SU-DHL-6 (cell line): ENCODE measurements at regions not wholly inside any gene's neighbourhood (a gene's known extent, or its start where the extent isn't known, plus 50 kb on each side); places are given as distances from the start of the nearest gene placed in this dataset.

Experiments
- H2AFZ ChIP-seq: fragments of 200-600 bp; sonication (generic); 2 replicates; pipeline ENCODE4 v1.6.1; 2014; ENCODE audit warnings: low read depth, mild to moderate bottlenecking, moderate library complexity, mixed read lengths, antibody characterized with exemption, low read length; ENCODE audit not compliant: severe bottlenecking
- H3F3A ChIP-seq: fragments of 200-600 bp; shearing (Covaris generic); 2 replicates; pipeline ENCODE4 v1.6.0; 2016; ENCODE audit warnings: antibody characterized with exemption, mild to moderate bottlenecking; ENCODE audit not compliant: insufficient read depth
- H3K27ac ChIP-seq: fragments of 200-600 bp; sonication (generic); 2 replicates; pipeline ENCODE4 v1.5.1; 2016; ENCODE audit warnings: low read depth, mild to moderate bottlenecking, low read length, moderate library complexity, mixed read lengths
- H3K27me3 ChIP-seq: fragments of 200-600 bp; sonication (generic), shearing (Covaris generic); 2 replicates; pipeline ENCODE4 v1.6.0; 2014; ENCODE audit warnings: mild to moderate bottlenecking, low read length
- H3K36me3 ChIP-seq: fragments of 200-600 bp; sonication (generic); 2 replicates; pipeline ENCODE4 v1.6.1; 2014; ENCODE audit warnings: mild to moderate bottlenecking, low read length, mixed read lengths
- H3K4me2 ChIP-seq: fragments of 300-600, 200-600 bp; shearing (Covaris generic), sonication (generic); 2 replicates; pipeline ENCODE4 v1.6.0; 2014; ENCODE audit warnings: low read length, low read depth, mild to moderate bottlenecking; ENCODE audit not compliant: poor library complexity, severe bottlenecking
- H3K4me3 ChIP-seq: fragments of 200-600 bp; sonication (generic); 2 replicates; pipeline ENCODE4 v1.5.1; 2014; ENCODE audit warnings: antibody characterized with exemption, low read length, mild to moderate bottlenecking, mixed read lengths; ENCODE audit not compliant: insufficient read depth, poor library complexity, severe bottlenecking
- H3K79me2 ChIP-seq: fragments of 200-600 bp; sonication (generic); 2 replicates; pipeline ENCODE4 v1.6.1; 2014; ENCODE audit warnings: mild to moderate bottlenecking, low read length, moderate library complexity; ENCODE audit not compliant: insufficient read depth
- H3K9ac ChIP-seq: fragments of 200-600 bp; sonication (generic); 2 replicates; pipeline ENCODE4 v1.7.0; 2014; ENCODE audit warnings: mild to moderate bottlenecking, low read length
- H3K9me2 ChIP-seq: fragments of 200-600 bp; sonication (generic); replicated peaks from 2 replicates; pipeline ENCODE4 v1.6.1; 2014; ENCODE audit warnings: low read length; ENCODE audit not compliant: insufficient read depth
- H3K9me3 ChIP-seq: fragments of 200-600 bp; sonication (generic); 2 replicates; pipeline ENCODE4 v1.6.1; 2014; ENCODE audit warnings: low read length, mixed read lengths; ENCODE audit not compliant: insufficient read depth
- H4K20me1 ChIP-seq: fragments of 200-600 bp; sonication (generic); 2 replicates; pipeline ENCODE4 v1.6.1; 2014; ENCODE audit warnings: low read depth, mild to moderate bottlenecking, antibody characterized with exemption, low read length, moderate library complexity, mixed read lengths
- CTCF ChIP-seq: fragments of 200-600 bp; sonication (generic); IDR thresholded peaks from one replicate; pipeline ENCODE4 v1.5.1; 2017; ENCODE audit warnings: antibody characterized with exemption, mild to moderate bottlenecking, low read length, moderate library complexity; ENCODE audit not compliant: insufficient read depth, poor library complexity, severe bottlenecking
- EZH2phosphoT487 ChIP-seq: fragments of 200-600 bp; sonication (generic), shearing (Covaris generic); conservative IDR thresholded peaks from 2 replicates; pipeline ENCODE4 v1.6.1; 2018; ENCODE audit warnings: mild to moderate bottlenecking, antibody characterized with exemption, low read length, moderate library complexity, mixed read lengths

GRCh38 chr6:167487749-167488664, 163.1 kb downstream of the TTLL2 start:
- no peaks in the 10 kb centered on the region for H4K20me1 ChIP-seq
- no peak overlapping the region for H3K9ac ChIP-seq
- no peaks in the 10 kb centered on the region for H3K79me2 ChIP-seq
- no peak overlapping the region for H3K4me2 ChIP-seq
- TF ChIP-seq CTCF (no peak), EZH2phosphoT487 (no peak)
- no peaks in the 10 kb centered on the region for H3K27me3 ChIP-seq
- no peak overlapping the region for H2AFZ ChIP-seq
- no peaks in the 10 kb centered on the region for H3K36me3 ChIP-seq
- no peaks in the 10 kb centered on the region for H3K9me3 ChIP-seq
- no peak overlapping the region for H3K4me3 ChIP-seq
- no peaks in the 10 kb centered on the region for H3F3A ChIP-seq
- no peak overlapping the region for H3K27ac ChIP-seq
- H3K9me2 ChIP-seq, result no peaks in the 10 kb centered on the region

DNA sequence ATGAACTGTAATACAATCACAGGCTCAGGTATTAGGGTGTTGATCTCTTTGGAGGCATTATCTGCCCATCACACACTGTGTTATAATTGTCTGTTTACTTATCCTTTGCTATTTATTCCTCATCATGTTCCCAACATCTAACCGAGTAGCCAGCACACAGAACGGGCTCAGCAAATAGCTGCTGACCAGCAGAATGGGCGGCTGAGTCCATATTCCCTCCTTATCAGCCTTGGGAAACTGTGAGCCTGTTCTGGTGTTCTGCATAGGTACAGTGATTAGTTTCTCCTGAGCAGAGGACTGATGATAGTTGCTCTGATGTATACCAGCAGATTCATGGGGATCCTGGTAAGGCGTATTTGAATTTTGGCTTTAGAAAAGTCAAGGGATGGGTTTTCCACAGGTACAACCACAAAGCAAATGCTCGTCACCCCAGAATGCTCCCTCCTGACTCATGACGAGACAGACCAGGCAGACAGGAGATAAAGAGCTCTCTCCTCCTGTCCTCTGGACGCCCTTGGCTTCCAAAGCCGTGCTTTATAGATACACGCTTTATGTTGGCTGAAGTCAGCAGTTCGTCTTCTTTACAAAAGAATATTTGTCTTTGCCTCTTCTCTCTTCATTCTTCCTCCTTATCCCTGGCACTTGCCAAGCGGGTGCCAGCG, 166.7 kb downstream of the TTLL2 start:
- Histone ChIP-seq H3K4me2 (no peak overlapping the region), H3F3A (no peaks in the 10 kb centered on the region), H3K9ac (no peak overlapping the region), H3K4me3 (no peak overlapping the region), H3K27me3 (no peaks in the 10 kb centered on the region), H3K36me3 (no peaks in the 10 kb centered on the region), H3K9me2 (no peaks in the 10 kb centered on the region), H2AFZ (no peak overlapping the region), H3K9me3 (no peaks in the 10 kb centered on the region), H3K79me2 (no peaks in the 10 kb centered on the region), H3K27ac (no peak overlapping the region), H4K20me1 (no peaks in the 10 kb centered on the region)
- TF ChIP-seq EZH2phosphoT487 (no peak), CTCF (no peak)

DNA sequence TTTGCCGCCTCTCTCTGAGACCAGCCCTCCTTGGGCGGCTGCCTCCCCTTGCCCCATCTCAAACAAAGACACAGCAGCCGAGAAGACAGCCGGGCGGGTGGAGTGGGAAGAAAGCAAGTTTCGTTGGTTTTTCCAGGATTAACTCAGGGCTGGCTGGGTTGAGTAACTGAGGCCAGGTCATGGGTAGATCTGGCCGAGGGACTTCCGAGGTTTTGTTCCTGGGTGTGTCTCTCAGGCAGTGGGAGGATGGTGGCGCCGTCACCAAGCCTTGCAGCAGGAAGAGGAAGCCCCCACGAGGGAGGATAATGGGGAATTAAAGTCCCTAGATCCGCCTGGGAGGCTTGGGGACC, 167.2 kb downstream of the TTLL2 start:
- Histone ChIP-seq H3K4me3 (no peak overlapping the region), H3K9ac (no peak overlapping the region), H3K27ac (no peak overlapping the region), H3K79me2 (no peaks in the 10 kb centered on the region), H3K4me2 (no peak overlapping the region), H3K27me3 (no peaks in the 10 kb centered on the region), H3F3A (no peaks in the 10 kb centered on the region), H3K9me2 (no peaks in the 10 kb centered on the region), H3K36me3 (no peaks in the 10 kb centered on the region), H2AFZ (no peak overlapping the region), H4K20me1 (no peaks in the 10 kb centered on the region), H3K9me3 (no peaks in the 10 kb centered on the region)
- TF ChIP-seq CTCF, result no peak
- no peak for TF ChIP-seq EZH2phosphoT487
